Stomach (tissue), 4 donors: ENCODE measurements at regions not wholly inside any gene's neighbourhood (a gene's known extent, or its start where the extent isn't known, plus 50 kb on each side); places are given as distances from the start of the nearest gene placed in this dataset.

ENCODE experiments used
- CTCF ChIP-seq, 7 experiments: fragments of 450-650 bp in 4 of 7; fragments of 200-600 bp in 3 of 7; sonication (generic) in 3 of 7; IDR thresholded peaks; one replicate each; pipeline ENCODE4 v1.5.1; 2016 to 2019; ENCODE audit warnings: antibody characterized with exemption in 7 of 7, control low read depth in 2 of 7, mild to moderate bottlenecking in 1 of 7
- POLR2AphosphoS5 ChIP-seq, 3 donors: sonication (generic); formaldehyde crosslinking; IDR thresholded peaks; one replicate each; pipeline ENCODE4 v1.6.1; 2016; ENCODE audit warnings: antibody characterized with exemption in 3 of 3

GRCh38 chr15:96889734-96890480, 559.4 kb downstream of the NR2F2 start:
- TF ChIP-seq CTCF (IDR thresholded peaks at IDR 0.05): no peak
- TF ChIP-seq POLR2AphosphoS5 (IDR thresholded peaks at IDR 0.05): no peak
